Mesendoderm (in vitro differentiated cells): ENCODE measurements at regions not wholly inside any gene's neighbourhood (a gene's known extent, or its start where the extent isn't known, plus 50 kb on each side); places are given as distances from the start of the nearest gene placed in this dataset.

Experiments used
- DNase-seq: peaks from one replicate; pipeline ENCODE4 v3.0.0; 2013
- H2AK5ac ChIP-seq: 2 replicates; pipeline ENCODE4 v1.6.1; 2013; ENCODE audit warnings: low read length, inconsistent platforms
- H2BK120ac ChIP-seq: 2 replicates; pipeline ENCODE4 v1.6.1; 2013; ENCODE audit warnings: low read depth, mild to moderate bottlenecking, low read length, moderate library complexity, mixed read lengths
- H2BK15ac ChIP-seq: replicated peaks from 2 replicates; pipeline ENCODE4 v1.6.1; 2013; ENCODE audit warnings: low read depth, mild to moderate bottlenecking, moderate library complexity
- H2BK5ac ChIP-seq: 2 replicates; pipeline ENCODE4 v1.6.1; 2013; ENCODE audit warnings: low read length, inconsistent platforms
- H3K18ac ChIP-seq: 2 replicates; pipeline ENCODE4 v1.6.1; 2013; ENCODE audit warnings: mild to moderate bottlenecking, low read length, mixed read lengths
- H3K23ac ChIP-seq: one replicate; pipeline ENCODE4 v1.6.1; 2013; ENCODE audit warnings: low read length
- H3K27ac ChIP-seq: 2 replicates; pipeline ENCODE4 v1.5.1; 2013; ENCODE audit warnings: low read depth, mild to moderate bottlenecking, inconsistent platforms, low read length, moderate library complexity
- H3K27me3 ChIP-seq: 2 replicates; pipeline ENCODE4 v1.6.1; 2013; ENCODE audit warnings: low read length, control low read depth, mild to moderate bottlenecking, inconsistent platforms; ENCODE audit not compliant: insufficient read depth, poor library complexity
- H3K36me3 ChIP-seq: 2 replicates; pipeline ENCODE4 v1.6.1; 2013; ENCODE audit warnings: low read length, inconsistent platforms; ENCODE audit not compliant: control insufficient read depth, insufficient read depth
- H3K4ac ChIP-seq: one replicate; pipeline ENCODE4 v1.6.1; 2013; ENCODE audit warnings: low read depth, mild to moderate bottlenecking, low read length, moderate library complexity
- H3K4me1 ChIP-seq: 2 replicates; pipeline ENCODE4 v1.6.1; 2013; ENCODE audit warnings: low read depth, low read length, inconsistent platforms; ENCODE audit not compliant: control insufficient read depth
- H3K4me2 ChIP-seq: 2 replicates; pipeline ENCODE4 v1.6.1; 2013; ENCODE audit warnings: low read length
- H3K4me3 ChIP-seq: 2 replicates; pipeline ENCODE4 v1.5.1; 2013; ENCODE audit warnings: mild to moderate bottlenecking, low read length
- H3K56ac ChIP-seq: one replicate; pipeline ENCODE4 v1.6.1; 2013; ENCODE audit warnings: low read length
- H3K79me1 ChIP-seq: 2 replicates; pipeline ENCODE4 v1.6.1; 2013; ENCODE audit warnings: low read length, inconsistent platforms
- H3K79me2 ChIP-seq: 2 replicates; pipeline ENCODE4 v1.6.1; 2013; ENCODE audit warnings: mild to moderate bottlenecking, low read length; ENCODE audit not compliant: control insufficient read depth, insufficient read depth
- H3K9ac ChIP-seq: 2 replicates; pipeline ENCODE4 v1.6.1; 2013; ENCODE audit warnings: low read length, inconsistent platforms
- H4K5ac ChIP-seq: one replicate; pipeline ENCODE4 v1.6.1; 2013; ENCODE audit warnings: low read length
- H4K8ac ChIP-seq: one replicate; pipeline ENCODE4 v1.6.1; 2013; ENCODE audit warnings: low read depth, mild to moderate bottlenecking, control low read depth, low read length, moderate library complexity
- WGBS: extraction: QIAGEN DNeasy Blood & Tissue Kit; methylation state at CpG from one replicate; pipeline ENCODE4 v1.1.7; 2013; ENCODE audit warnings: low lambda C conversion rate, missing lambda C conversion rate; ENCODE audit not compliant: insufficient coverage; ENCODE audit errors: extremely low coverage; 5-methylcytosine and 5-hydroxymethylcytosine counted together

DNA sequence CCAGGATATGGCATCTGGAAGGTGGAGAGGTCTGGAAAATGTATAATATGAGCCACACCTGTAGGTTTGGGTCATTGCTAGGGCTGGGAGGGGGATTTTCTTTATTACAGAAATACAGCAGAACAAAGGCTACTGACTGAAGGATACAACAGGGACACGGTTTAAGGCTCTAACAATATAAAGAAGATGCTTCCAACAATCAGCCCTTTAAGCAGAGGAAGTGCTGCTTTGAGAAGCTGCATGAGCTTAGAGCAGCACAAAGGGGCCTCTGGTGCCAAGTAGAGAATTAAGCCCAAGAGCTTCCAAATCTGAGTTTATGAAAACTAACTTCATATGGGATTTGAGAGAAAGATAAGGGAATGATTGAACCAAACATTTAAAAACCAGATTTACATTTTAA, 174.5 kb upstream of the RMP24 start:
- no peak overlapping the region for H3K4me3 ChIP-seq
- H3K27me3 ChIP-seq = no peaks in the 10 kb centered on the region
- no peak overlapping the region for H2BK5ac ChIP-seq
- no peak overlapping the region for H3K18ac ChIP-seq
- no peak overlapping the region for H3K4me2 ChIP-seq
- no peak overlapping the region for H4K8ac ChIP-seq
- H3K23ac ChIP-seq = no peak overlapping the region
- DNase-seq = no peak
- no peak overlapping the region for H2BK120ac ChIP-seq
- no peak overlapping the region for H3K4ac ChIP-seq
- no peak overlapping the region for H3K56ac ChIP-seq
- H4K5ac ChIP-seq = no peak overlapping the region
- no peaks in the 10 kb centered on the region for H3K36me3 ChIP-seq
- H2AK5ac ChIP-seq = no peak overlapping the region
- no peak overlapping the region for H3K9ac ChIP-seq
- no peaks in the 10 kb centered on the region for H3K79me1 ChIP-seq
- no peak overlapping the region for H3K27ac ChIP-seq
- no peaks in the 10 kb centered on the region for H3K4me1 ChIP-seq
- no CpG with 5 or more reads among the region's 1 CpG for WGBS
- H2BK15ac ChIP-seq = no peak overlapping the region
- no peaks in the 10 kb centered on the region for H3K79me2 ChIP-seq

DNA sequence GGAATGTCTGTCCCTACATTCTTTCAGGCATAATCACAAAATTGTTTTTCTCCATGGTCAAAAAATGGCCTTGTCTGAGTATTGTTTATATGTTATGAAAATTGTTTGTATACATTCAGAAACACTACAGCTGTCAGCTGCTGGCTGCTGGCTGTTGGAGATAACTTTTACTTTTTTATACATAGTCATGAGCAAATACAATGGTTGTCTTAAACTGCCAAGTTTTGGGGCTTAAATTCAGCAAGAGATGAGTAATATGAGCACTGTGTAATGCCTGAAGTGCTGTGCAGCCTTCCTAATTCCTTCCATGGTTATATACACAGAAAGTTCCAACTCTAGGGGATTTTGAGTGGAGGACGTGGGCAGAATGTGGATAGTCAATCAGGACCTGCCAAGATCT, 168.9 kb upstream of the RMP24 start:
- H3K18ac ChIP-seq = no peak overlapping the region
- no peaks in the 10 kb centered on the region for H3K79me1 ChIP-seq
- no peaks in the 10 kb centered on the region for H3K36me3 ChIP-seq
- H2BK5ac ChIP-seq = no peak overlapping the region
- no peak overlapping the region for H4K8ac ChIP-seq
- no peak overlapping the region for H4K5ac ChIP-seq
- H3K4me1 ChIP-seq = no peaks in the 10 kb centered on the region
- no peak for DNase-seq
- H3K27me3 ChIP-seq = no peaks in the 10 kb centered on the region
- H3K56ac ChIP-seq = no peak overlapping the region
- no peak overlapping the region for H3K4me3 ChIP-seq
- no peak overlapping the region for H3K4me2 ChIP-seq
- H2BK120ac ChIP-seq = no peak overlapping the region
- H2AK5ac ChIP-seq = no peak overlapping the region
- WGBS = no CpG with 5 or more reads among the region's 1 CpG
- H3K4ac ChIP-seq = no peak overlapping the region
- H3K27ac ChIP-seq = no peak overlapping the region
- H2BK15ac ChIP-seq = no peak overlapping the region
- no peak overlapping the region for H3K9ac ChIP-seq
- H3K79me2 ChIP-seq = no peaks in the 10 kb centered on the region
- H3K23ac ChIP-seq = no peak overlapping the region

DNA sequence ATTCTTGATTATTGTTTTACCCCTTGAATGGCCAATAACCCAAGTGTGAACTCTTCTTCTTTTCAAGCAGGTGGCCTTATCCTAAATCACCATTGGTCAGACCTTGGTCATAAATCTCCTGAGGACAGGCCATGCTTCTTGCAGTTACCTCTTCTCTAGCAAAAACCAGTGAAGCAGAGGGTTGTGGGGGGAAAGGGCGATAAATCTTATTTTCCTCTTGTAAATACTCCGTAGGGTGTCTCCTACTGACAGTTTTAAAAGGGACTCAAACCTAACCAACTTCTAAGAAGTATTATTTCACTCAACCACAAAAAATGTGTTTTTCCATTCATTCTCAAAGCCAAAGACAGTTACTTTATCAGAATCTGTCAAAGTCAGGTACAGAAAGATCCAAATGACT, 168.1 kb upstream of the RMP24 start:
- H2BK15ac ChIP-seq = no peak overlapping the region
- H3K4me2 ChIP-seq = no peak overlapping the region
- no peak overlapping the region for H2BK5ac ChIP-seq
- H3K4me3 ChIP-seq = no peak overlapping the region
- no peak overlapping the region for H2AK5ac ChIP-seq
- H3K4ac ChIP-seq = no peak overlapping the region
- no peak for DNase-seq
- H3K27ac ChIP-seq = no peak overlapping the region
- no CpG with 5 or more reads among the region's 2 CpGs for WGBS
- H4K8ac ChIP-seq = no peak overlapping the region
- no peaks in the 10 kb centered on the region for H3K27me3 ChIP-seq
- no peak overlapping the region for H3K9ac ChIP-seq
- H3K56ac ChIP-seq = no peak overlapping the region
- H4K5ac ChIP-seq = no peak overlapping the region
- no peaks in the 10 kb centered on the region for H3K79me2 ChIP-seq
- no peak overlapping the region for H3K18ac ChIP-seq
- no peaks in the 10 kb centered on the region for H3K79me1 ChIP-seq
- H2BK120ac ChIP-seq = no peak overlapping the region
- no peaks in the 10 kb centered on the region for H3K36me3 ChIP-seq
- H3K4me1 ChIP-seq = no peaks in the 10 kb centered on the region
- no peak overlapping the region for H3K23ac ChIP-seq

DNA sequence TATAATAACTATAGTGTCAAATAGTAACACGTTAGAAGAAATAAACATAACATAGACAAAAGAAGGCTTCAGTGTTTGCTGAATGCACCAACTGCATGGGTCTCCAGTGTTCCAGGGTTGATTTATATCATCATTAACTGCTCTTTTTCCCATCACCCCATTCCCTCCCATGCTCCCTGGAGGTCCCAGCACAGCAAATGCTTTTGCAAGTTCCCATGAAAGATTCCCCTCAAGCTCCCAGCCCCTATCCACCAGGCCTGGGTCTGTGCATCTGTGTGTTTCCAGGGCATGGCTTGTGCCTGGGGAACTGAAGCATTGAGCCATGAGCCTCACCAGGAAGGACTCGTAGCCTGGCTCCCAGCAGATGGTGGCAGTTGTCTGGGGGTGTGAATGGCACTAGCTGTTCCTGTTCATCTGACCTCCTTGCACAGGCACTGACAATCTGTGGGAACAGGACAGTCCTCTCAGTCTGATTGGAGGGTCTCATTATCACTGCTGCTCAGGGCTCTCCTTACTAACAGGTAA, 164.6 kb upstream of the RMP24 start:
- H3K18ac ChIP-seq = no peak overlapping the region
- H3K79me2 ChIP-seq = no peaks in the 10 kb centered on the region
- H3K4ac ChIP-seq = no peak overlapping the region
- no peak overlapping the region for H4K8ac ChIP-seq
- no peak overlapping the region for H2BK120ac ChIP-seq
- H3K4me2 ChIP-seq = no peak overlapping the region
- H3K36me3 ChIP-seq = no peaks in the 10 kb centered on the region
- H2BK15ac ChIP-seq = no peak overlapping the region
- H4K5ac ChIP-seq = no peak overlapping the region
- no peaks in the 10 kb centered on the region for H3K79me1 ChIP-seq
- H3K56ac ChIP-seq = no peak overlapping the region
- no peak overlapping the region for H3K9ac ChIP-seq
- H3K27ac ChIP-seq = no peak overlapping the region
- no peaks in the 10 kb centered on the region for H3K4me1 ChIP-seq
- H2BK5ac ChIP-seq = no peak overlapping the region
- H3K27me3 ChIP-seq = no peaks in the 10 kb centered on the region
- no peak for DNase-seq
- no CpG with 5 or more reads among the region's 2 CpGs for WGBS
- no peak overlapping the region for H3K23ac ChIP-seq
- H3K4me3 ChIP-seq = no peak overlapping the region
- no peak overlapping the region for H2AK5ac ChIP-seq

DNA sequence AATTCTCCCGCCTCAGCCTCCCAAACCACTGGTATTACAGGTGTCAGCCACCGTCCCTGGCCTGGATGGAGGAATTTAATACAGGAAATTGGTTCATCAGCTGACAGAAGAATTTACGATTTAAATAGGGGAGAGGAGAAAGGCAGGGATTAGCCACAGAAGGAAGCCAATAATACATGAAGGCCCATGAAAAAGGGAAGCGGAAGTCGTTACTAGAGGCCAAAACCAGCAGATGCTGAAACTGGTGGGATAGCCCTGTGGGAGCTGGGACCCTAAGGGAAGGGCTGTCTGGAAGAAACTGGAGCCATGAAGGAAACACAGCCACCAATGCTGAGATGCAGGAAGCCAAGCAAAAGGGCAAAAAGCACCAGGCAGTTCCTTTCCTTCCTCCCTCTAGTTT, 163.7 kb upstream of the RMP24 start:
- Histone ChIP-seq H2BK15ac (no peak overlapping the region), H3K79me2 (no peaks in the 10 kb centered on the region), H3K27me3 (no peaks in the 10 kb centered on the region), H2BK120ac (no peak overlapping the region), H2AK5ac (no peak overlapping the region), H3K18ac (no peak overlapping the region), H2BK5ac (no peak overlapping the region), H3K9ac (no peak overlapping the region), H3K27ac (no peak overlapping the region), H4K8ac (no peak overlapping the region), H3K4me3 (no peak overlapping the region), H3K36me3 (no peaks in the 10 kb centered on the region), H3K23ac (no peak overlapping the region), H3K79me1 (no peaks in the 10 kb centered on the region), H4K5ac (no peak overlapping the region), H3K56ac (no peak overlapping the region), H3K4me2 (no peak overlapping the region), H3K4me1 (no peaks in the 10 kb centered on the region), H3K4ac (no peak overlapping the region)
- no peak for DNase-seq
- WGBS = no CpG with 5 or more reads among the region's 5 CpGs

DNA sequence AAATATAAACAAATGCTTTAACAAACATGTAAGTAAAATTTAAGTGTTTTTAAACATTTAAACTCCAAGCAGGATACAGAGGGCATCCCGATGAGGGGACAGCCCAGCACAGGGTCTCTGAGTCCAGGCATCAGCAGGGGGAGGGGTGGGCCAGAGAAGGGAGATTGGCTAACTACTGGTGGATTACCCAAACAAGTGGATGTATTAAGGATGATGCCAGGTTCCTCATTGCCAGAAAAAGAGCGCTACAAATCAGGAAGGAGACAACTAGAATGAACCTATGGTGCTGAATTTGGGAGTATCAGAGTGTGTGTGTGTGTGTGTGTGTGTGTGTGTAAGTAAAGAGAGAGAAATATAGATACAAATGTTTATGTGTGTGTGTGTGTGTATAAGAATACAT, 162.0 kb upstream of the RMP24 start:
- Histone ChIP-seq H3K79me1 (no peaks in the 10 kb centered on the region), H2AK5ac (no peak overlapping the region), H2BK5ac (no peak overlapping the region), H3K4me3 (no peak overlapping the region), H3K4me1 (no peaks in the 10 kb centered on the region), H3K9ac (no peak overlapping the region), H3K27me3 (no peaks in the 10 kb centered on the region), H3K79me2 (no peaks in the 10 kb centered on the region), H3K23ac (no peak overlapping the region), H3K4me2 (no peak overlapping the region), H3K56ac (no peak overlapping the region), H4K8ac (no peak overlapping the region), H2BK15ac (no peak overlapping the region), H3K4ac (no peak overlapping the region), H4K5ac (no peak overlapping the region), H3K27ac (no peak overlapping the region), H2BK120ac (no peak overlapping the region), H3K36me3 (no peaks in the 10 kb centered on the region), H3K18ac (no peak overlapping the region)
- WGBS = no CpG with 5 or more reads among the region's 2 CpGs
- no peak for DNase-seq
